H9 (cell line): ENCODE measurements at regions not wholly inside any gene's neighbourhood (a gene's known extent, or its start where the extent isn't known, plus 50 kb on each side); places are given as distances from the start of the nearest gene placed in this dataset.

ENCODE experiments used
- DNase-seq: peaks from one replicate; pipeline ENCODE4 v3.0.0-alpha.2; 2017
- H2AFZ ChIP-seq: one replicate; pipeline ENCODE4 v1.6.1; 2013; ENCODE audit warnings: mild to moderate bottlenecking, low read length, control low read depth, moderate library complexity
- H2AK5ac ChIP-seq: 2 replicates; pipeline ENCODE4 v1.6.1; 2013; ENCODE audit warnings: low read length, control low read depth, mixed read lengths; ENCODE audit not compliant: insufficient read length
- H2BK120ac ChIP-seq: one replicate; pipeline ENCODE4 v1.6.1; 2013; ENCODE audit warnings: low read depth, mild to moderate bottlenecking, low read length, control low read depth, inconsistent platforms; ENCODE audit not compliant: poor library complexity, severe bottlenecking
- H2BK12ac ChIP-seq: 2 replicates; pipeline ENCODE4 v1.6.1; 2013; ENCODE audit warnings: low read length, control low read depth, mixed read lengths, low read depth; ENCODE audit not compliant: insufficient read length
- H2BK15ac ChIP-seq: 2 replicates; pipeline ENCODE4 v1.6.1; 2013; ENCODE audit warnings: low read depth, low read length, control low read depth
- H2BK20ac ChIP-seq: one replicate; pipeline ENCODE4 v1.6.1; 2013; ENCODE audit warnings: low read depth, mild to moderate bottlenecking, low read length, control low read depth, inconsistent platforms; ENCODE audit not compliant: poor library complexity, severe bottlenecking
- H2BK5ac ChIP-seq: 2 replicates; pipeline ENCODE4 v1.6.1; 2013; ENCODE audit warnings: low read length, control low read depth, mixed read lengths; ENCODE audit not compliant: insufficient read length
- H3K14ac ChIP-seq: 2 replicates; pipeline ENCODE4 v1.6.1; 2013; ENCODE audit warnings: low read length, control low read depth; ENCODE audit not compliant: insufficient read depth
- H3K18ac ChIP-seq: 2 replicates; pipeline ENCODE4 v1.6.1; 2013; ENCODE audit warnings: low read depth, mild to moderate bottlenecking, mixed read lengths, low read length, control low read depth; ENCODE audit not compliant: insufficient read length
- H3K23ac ChIP-seq: 2 replicates; pipeline ENCODE4 v1.6.1; 2013; ENCODE audit warnings: low read length, control low read depth, mixed read lengths, low read depth; ENCODE audit not compliant: insufficient read length
- H3K23me2 ChIP-seq: 2 replicates; pipeline ENCODE4 v1.6.1; 2013; ENCODE audit warnings: low read depth, mild to moderate bottlenecking, mixed read lengths, low read length, control low read depth; ENCODE audit not compliant: insufficient read length, poor library complexity, severe bottlenecking
- H3K27ac ChIP-seq: 2 replicates; pipeline ENCODE4 v1.5.1; 2013; ENCODE audit warnings: low read length, control low read depth, mixed read lengths, low read depth; ENCODE audit not compliant: insufficient read length
- H3K27me3 ChIP-seq: 2 replicates; pipeline ENCODE4 v1.6.1; 2013; ENCODE audit warnings: low read length, control low read depth, inconsistent platforms; ENCODE audit not compliant: insufficient read depth
- H3K4ac ChIP-seq: 2 replicates; pipeline ENCODE4 v1.6.1; 2013; ENCODE audit warnings: low read depth, mild to moderate bottlenecking, control low read depth, inconsistent platforms, low read length, moderate library complexity
- H3K4me1 ChIP-seq: 2 replicates; pipeline ENCODE4 v1.6.1; 2013; ENCODE audit warnings: low read length, control low read depth, inconsistent platforms; ENCODE audit not compliant: insufficient read depth
- H3K4me2 ChIP-seq: 2 replicates; pipeline ENCODE4 v1.6.1; 2013; ENCODE audit warnings: low read length, control low read depth, mixed read lengths; ENCODE audit not compliant: insufficient read length, insufficient read depth
- H3K56ac ChIP-seq: 2 replicates; pipeline ENCODE4 v1.6.1; 2013; ENCODE audit warnings: low read depth, mild to moderate bottlenecking, mixed read lengths, low read length, control low read depth; ENCODE audit not compliant: insufficient read length
- H3K79me1 ChIP-seq: 2 replicates; pipeline ENCODE4 v1.6.1; 2013; ENCODE audit warnings: low read depth, mild to moderate bottlenecking, moderate library complexity, low read length, control low read depth, inconsistent platforms; ENCODE audit not compliant: insufficient read depth, poor library complexity, severe bottlenecking
- H3K79me2 ChIP-seq: 2 replicates; pipeline ENCODE4 v1.6.1; 2013; ENCODE audit warnings: low read length, control low read depth, inconsistent platforms; ENCODE audit not compliant: insufficient read depth
- H3K9ac ChIP-seq: 2 replicates; pipeline ENCODE4 v1.6.1; 2013; ENCODE audit warnings: low read length, control low read depth, mixed read lengths; ENCODE audit not compliant: insufficient read length; ENCODE audit errors: extremely low read depth
- H3K9me3 ChIP-seq: one replicate; pipeline ENCODE4 v1.6.1; 2013; ENCODE audit warnings: low read depth, low read length, inconsistent platforms; ENCODE audit not compliant: control insufficient read depth
- H3T11ph ChIP-seq: one replicate; pipeline ENCODE4 v1.6.1; 2013; ENCODE audit warnings: mild to moderate bottlenecking, low read length, control low read depth, inconsistent platforms
- H4K20me1 ChIP-seq: one replicate; pipeline ENCODE4 v1.6.1; 2013; ENCODE audit not compliant: control insufficient read depth, insufficient read length, insufficient read depth
- H4K5ac ChIP-seq: 2 replicates; pipeline ENCODE4 v1.6.1; 2013; ENCODE audit warnings: low read depth, mild to moderate bottlenecking, mixed read lengths, low read length, control low read depth; ENCODE audit not compliant: insufficient read length
- H4K8ac ChIP-seq: replicated peaks from 2 replicates; pipeline ENCODE4 v1.6.1; 2013; ENCODE audit warnings: low read length, control low read depth, mixed read lengths, low read depth; ENCODE audit not compliant: insufficient read length
- H4K91ac ChIP-seq: 2 replicates; pipeline ENCODE4 v1.6.1; 2013; ENCODE audit warnings: low read depth, mild to moderate bottlenecking, moderate library complexity, mixed read lengths, low read length, control low read depth; ENCODE audit not compliant: insufficient read length
- H3K27ac Mint-ChIP-seq, 3 experiments: 2 replicates in 2 of 3; 3 replicates in 1 of 3; pipeline ENCODE4 v1.8.0; 2020 to 2021; ENCODE audit warnings: mixed read lengths in 3 of 3, mild to moderate bottlenecking in 1 of 3, moderate library complexity in 1 of 3
- H3K27me3 Mint-ChIP-seq: 2 replicates; pipeline ENCODE4 v1.8.0; 2021; ENCODE audit warnings: low read depth, mild to moderate bottlenecking, moderate library complexity, mixed read lengths
- H3K36me3 Mint-ChIP-seq, 3 experiments: 2 replicates in 2 of 3; 3 replicates in 1 of 3; pipeline ENCODE4 v1.8.0; 2020 to 2021; ENCODE audit warnings: low read depth in 3 of 3, mixed read lengths in 3 of 3; ENCODE audit not compliant: insufficient read depth in 1 of 3
- H3K4me1 Mint-ChIP-seq, 2 experiments: 2 replicates each; pipeline ENCODE4 v1.8.0; 2020; ENCODE audit warnings: mixed read lengths in 2 of 2
- H3K4me3 Mint-ChIP-seq, 2 experiments: 2 replicates in 1 of 2; 3 replicates in 1 of 2; pipeline ENCODE4 v1.8.0; 2020 to 2021; ENCODE audit warnings: mild to moderate bottlenecking in 2 of 2, mixed read lengths in 2 of 2, moderate library complexity in 1 of 2
- H3K9me3 Mint-ChIP-seq, 2 experiments: 2 replicates in 1 of 2; 3 replicates in 1 of 2; pipeline ENCODE4 v1.8.0; 2020; ENCODE audit warnings: mild to moderate bottlenecking in 2 of 2, mixed read lengths in 2 of 2, moderate library complexity in 1 of 2
- WGBS: extraction: QIAGEN DNeasy Blood & Tissue Kit; methylation state at CpG from one replicate; pipeline ENCODE4 v1.1.7; 2013; ENCODE audit warnings: missing lambda C conversion rate, low lambda C conversion rate, mixed read lengths; ENCODE audit not compliant: insufficient read length; ENCODE audit errors: extremely low coverage; 5-methylcytosine and 5-hydroxymethylcytosine counted together
- TF ChIP-seq, protein P1 (sequence below): fragments of 200-600 bp; sonication (generic); conservative IDR thresholded peaks from 3 replicates; pipeline ENCODE4 v1.8.0; 2021; ENCODE audit warnings: antibody characterized with exemption, mild to moderate bottlenecking

DNA sequence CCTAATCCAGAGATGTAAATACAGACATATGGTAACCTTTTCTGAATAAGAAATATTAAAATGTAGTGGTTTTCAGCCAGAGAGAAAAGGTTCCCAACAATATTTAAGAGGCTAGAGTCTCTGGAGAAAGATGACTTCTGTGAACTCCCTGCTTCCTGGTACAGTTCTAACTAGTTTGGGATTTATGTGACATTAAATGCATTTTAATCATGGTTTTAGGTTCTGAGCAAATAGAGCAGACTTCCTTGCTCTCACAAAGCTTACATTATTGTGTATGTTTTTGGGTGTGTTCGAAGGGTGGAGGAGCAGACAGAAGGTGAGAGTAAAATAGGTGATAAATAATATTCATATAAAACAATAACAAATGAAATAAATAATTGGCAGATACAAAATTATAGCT lies 250.1 kb upstream of the LUZP2 start:
- H3K9ac ChIP-seq = no peak overlapping the region
- H3K4me1 ChIP-seq = no peaks in the 10 kb centered on the region
- no CpG with 5 or more reads among the region's 1 CpG for WGBS
- no peak overlapping the region for H3K14ac ChIP-seq
- no peak overlapping the region for H3K23ac ChIP-seq
- no peak overlapping the region for H3K4me2 ChIP-seq
- H4K20me1 ChIP-seq = no peaks in the 10 kb centered on the region
- no peak overlapping the region for H2BK15ac ChIP-seq
- H2BK120ac ChIP-seq = no peak overlapping the region
- H3K23me2 ChIP-seq = no peaks in the 10 kb centered on the region
- H3K79me1 ChIP-seq = no peaks in the 10 kb centered on the region
- H3T11ph ChIP-seq = no peak overlapping the region
- no peak overlapping the region for H2BK12ac ChIP-seq
- Mint-ChIP-seq H3K36me3 (peaks cover 0 to 2% (median 0%) of the 10 kb centered on the region in 3 experiments; a peak in 2 of 7 replicates), H3K27ac (no peak overlapping the region), H3K4me1 (no peaks in the 10 kb centered on the region), H3K4me3 (no peak overlapping the region), H3K9me3 (peaks cover 2 to 6% of the 10 kb centered on the region in 2 experiments; a peak in 3 of 5 replicates), H3K27me3 (no peaks in the 10 kb centered on the region)
- H2BK5ac ChIP-seq = no peak overlapping the region
- no peak overlapping the region for H4K8ac ChIP-seq
- no peak overlapping the region for H4K5ac ChIP-seq
- H3K18ac ChIP-seq = no peak overlapping the region
- DNase-seq = no peak
- H2AFZ ChIP-seq = no peak overlapping the region
- no peak overlapping the region for H4K91ac ChIP-seq
- no peaks in the 10 kb centered on the region for H3K79me2 ChIP-seq
- H3K27me3 ChIP-seq = no peaks in the 10 kb centered on the region
- no peaks in the 10 kb centered on the region for H3K9me3 ChIP-seq
- no peak overlapping the region for H2AK5ac ChIP-seq
- H3K27ac ChIP-seq = no peak overlapping the region
- H3K56ac ChIP-seq = no peak overlapping the region
- no peak overlapping the region for H3K4ac ChIP-seq
- TF ChIP-seq, protein P1, sequence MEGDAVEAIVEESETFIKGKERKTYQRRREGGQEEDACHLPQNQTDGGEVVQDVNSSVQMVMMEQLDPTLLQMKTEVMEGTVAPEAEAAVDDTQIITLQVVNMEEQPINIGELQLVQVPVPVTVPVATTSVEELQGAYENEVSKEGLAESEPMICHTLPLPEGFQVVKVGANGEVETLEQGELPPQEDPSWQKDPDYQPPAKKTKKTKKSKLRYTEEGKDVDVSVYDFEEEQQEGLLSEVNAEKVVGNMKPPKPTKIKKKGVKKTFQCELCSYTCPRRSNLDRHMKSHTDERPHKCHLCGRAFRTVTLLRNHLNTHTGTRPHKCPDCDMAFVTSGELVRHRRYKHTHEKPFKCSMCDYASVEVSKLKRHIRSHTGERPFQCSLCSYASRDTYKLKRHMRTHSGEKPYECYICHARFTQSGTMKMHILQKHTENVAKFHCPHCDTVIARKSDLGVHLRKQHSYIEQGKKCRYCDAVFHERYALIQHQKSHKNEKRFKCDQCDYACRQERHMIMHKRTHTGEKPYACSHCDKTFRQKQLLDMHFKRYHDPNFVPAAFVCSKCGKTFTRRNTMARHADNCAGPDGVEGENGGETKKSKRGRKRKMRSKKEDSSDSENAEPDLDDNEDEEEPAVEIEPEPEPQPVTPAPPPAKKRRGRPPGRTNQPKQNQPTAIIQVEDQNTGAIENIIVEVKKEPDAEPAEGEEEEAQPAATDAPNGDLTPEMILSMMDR = no peak
- no peak overlapping the region for H2BK20ac ChIP-seq
